Activated naive CD8-positive, alpha-beta T cell treated with anti-CD3 and anti-CD28 coated beads, Interleukin-2, amount 10 ng/mL, durations not matched to agents 7 days and 5 days (primary cell): ENCODE measurements at regions not wholly inside any gene's neighbourhood (a gene's known extent, or its start where the extent isn't known, plus 50 kb on each side); places are given as distances from the start of the nearest gene placed in this dataset.
"Not testable (repeated sequence)": the region's sequence is repeated elsewhere in the genome, so short reads cannot be mapped to it uniquely, and the experiment has no call there.

Source experiments
- ATAC-seq: fragments of 150-1000 bp; cut with Tn5 transposase; one replicate; pipeline ENCODE4 v1.10.0; 2021; ENCODE audit warnings: low read depth, moderate library complexity
- POLR2A ChIA-PET: fragments of 350-600 bp; sonication (Branson Sonifier 250); formaldehyde crosslinking; loops from one replicate; lab custom pipeline; 2021; ENCODE audit warnings: antibody characterized with exemption; lab: Charles Lee
- DNase-seq: peaks from one replicate; pipeline ENCODE4 v3.0.0; 2021
- H3K27ac Mint-ChIP-seq: one replicate; pipeline ENCODE4 v1.8.0; 2022; ENCODE audit warnings: mild to moderate bottlenecking, mixed read lengths
- H3K27me3 Mint-ChIP-seq: one replicate; pipeline ENCODE4 v1.8.0; 2022; ENCODE audit warnings: mild to moderate bottlenecking, moderate library complexity, mixed read lengths
- H3K36me3 Mint-ChIP-seq: one replicate; pipeline ENCODE4 v1.8.0; 2021; ENCODE audit warnings: mild to moderate bottlenecking, mixed read lengths
- H3K4me1 Mint-ChIP-seq: one replicate; pipeline ENCODE4 v1.8.0; 2021; ENCODE audit warnings: mixed read lengths
- H3K4me3 Mint-ChIP-seq: one replicate; pipeline ENCODE4 v1.8.0; 2022; ENCODE audit warnings: mild to moderate bottlenecking, moderate library complexity, mixed read lengths
- H3K9me3 Mint-ChIP-seq: one replicate; pipeline ENCODE4 v1.8.0; 2021; ENCODE audit warnings: mixed read lengths

- POLR2A ChIA-PET, H3K9me3 Mint-ChIP-seq, H3K36me3 Mint-ChIP-seq, ATAC-seq, DNase-seq, H3K4me1 Mint-ChIP-seq, H3K4me3 Mint-ChIP-seq, H3K27ac Mint-ChIP-seq: not testable (repeated sequence)
- H3K27me3 Mint-ChIP-seq = peaks cover 27% of the 10 kb centered on the region
Observed at GRCh38 chr5:42864749-42865148, 53.1 kb upstream of the SELENOP start.
